OCI-LY7 (cell line): ENCODE measurements at regions not wholly inside any gene's neighbourhood (a gene's known extent, or its start where the extent isn't known, plus 50 kb on each side); places are given as distances from the start of the nearest gene placed in this dataset.

Experiments
- BruUV-seq: library from RNA; stranded (reverse); fragments of 400-500 nt; replicated peaks from 2 replicates; lab custom pipeline; 2021; lab: Mats Ljungman, UMichigan
- CTCF ChIA-PET: fragments of 300-600 bp; sonication (Branson Sonifier 250); formaldehyde crosslinking; loops from one replicate; lab custom pipeline; 2022; ENCODE audit warnings: antibody characterized with exemption; ENCODE audit not compliant: unreplicated experiment; lab: Charles Lee
- POLR2A ChIA-PET: fragments of 300-600 bp; sonication (Branson Sonifier 250); formaldehyde crosslinking; loops from one replicate; lab custom pipeline; 2022; ENCODE audit warnings: antibody characterized with exemption; lab: Charles Lee
- DNase-seq: peaks from one replicate; pipeline ENCODE4 v3.0.0-alpha.2; 2015; ENCODE audit warnings: low spot score
- H2AFZ ChIP-seq: fragments of 200-600 bp; sonication (generic), shearing (Covaris generic); 2 replicates; pipeline ENCODE4 v1.6.1; 2014; ENCODE audit warnings: mild to moderate bottlenecking, antibody characterized with exemption, low read length, moderate library complexity
- H3K27ac ChIP-seq: fragments of 200-600 bp; sonication (generic); 2 replicates; pipeline ENCODE4 v1.5.1; 2014; ENCODE audit warnings: mixed run types, low read depth, mild to moderate bottlenecking, moderate library complexity, low read length, inconsistent platforms; ENCODE audit not compliant: poor library complexity, severe bottlenecking
- H3K36me3 ChIP-seq: fragments of 200-600 bp; sonication (generic); 2 replicates; pipeline ENCODE4 v1.6.1; 2014; ENCODE audit warnings: mild to moderate bottlenecking, antibody characterized with exemption, low read length, moderate library complexity, mixed read lengths; ENCODE audit not compliant: insufficient read depth
- H3K4me1 ChIP-seq: fragments of 200-600 bp; sonication (generic); 2 replicates; pipeline ENCODE4 v1.5.1; 2014; ENCODE audit warnings: mild to moderate bottlenecking, low read length; ENCODE audit not compliant: insufficient read depth, poor library complexity, severe bottlenecking
- H3K4me2 ChIP-seq: fragments of 200-600 bp; sonication (generic); 2 replicates; pipeline ENCODE4 v1.6.1; 2014; ENCODE audit warnings: mild to moderate bottlenecking, low read length
- H3K4me3 ChIP-seq: fragments of 200-600 bp; sonication (generic); 2 replicates; pipeline ENCODE4 v1.5.1; 2014; ENCODE audit warnings: mild to moderate bottlenecking, low read depth, low read length; ENCODE audit not compliant: poor library complexity, severe bottlenecking
- H3K79me2 ChIP-seq: fragments of 200-600 bp; sonication (generic); 2 replicates; pipeline ENCODE4 v1.6.1; 2016; ENCODE audit warnings: low read depth, mild to moderate bottlenecking, low read length, moderate library complexity, mixed read lengths; ENCODE audit not compliant: insufficient read depth
- H3K9me2 ChIP-seq: fragments of 200-600 bp; sonication (generic); 2 replicates; pipeline ENCODE4 v1.6.1; 2016; ENCODE audit warnings: mild to moderate bottlenecking, low read length, mixed read lengths; ENCODE audit not compliant: insufficient read depth
- H3K9me3 ChIP-seq: fragments of 200-600 bp; sonication (generic); 2 replicates; pipeline ENCODE4 v1.6.1; 2014; ENCODE audit warnings: mild to moderate bottlenecking, mixed run types, low read length, mixed read lengths
- H4K20me1 ChIP-seq: fragments of 200-600 bp; sonication (generic); 2 replicates; pipeline ENCODE4 v1.6.1; 2014; ENCODE audit warnings: mild to moderate bottlenecking, antibody characterized with exemption, low read length, moderate library complexity, mixed read lengths; ENCODE audit not compliant: insufficient read depth
- EZH2phosphoT487 ChIP-seq: fragments of 200-600 bp; sonication (generic); IDR thresholded peaks from 2 replicates; pipeline ENCODE4 v1.6.1; 2018; ENCODE audit warnings: low read depth, borderline replicate concordance, mild to moderate bottlenecking, mixed run types, antibody characterized with exemption, low read length, moderate library complexity, mixed read lengths
- intact Hi-C: fragments of 100-400 bp; cut with micrococcal nuclease; formaldehyde crosslinking; loops from one replicate; pipeline ENCODE4 v1.10.0; 2022; ENCODE audit not compliant: unreplicated experiment
- TF ChIP-seq, protein P1 (sequence below): fragments of 200-600 bp; sonication (generic); conservative IDR thresholded peaks from 2 replicates; pipeline ENCODE4 v1.5.1; 2014; ENCODE audit warnings: mild to moderate bottlenecking, antibody characterized with exemption, low read length, moderate library complexity, mixed read lengths

DNA sequence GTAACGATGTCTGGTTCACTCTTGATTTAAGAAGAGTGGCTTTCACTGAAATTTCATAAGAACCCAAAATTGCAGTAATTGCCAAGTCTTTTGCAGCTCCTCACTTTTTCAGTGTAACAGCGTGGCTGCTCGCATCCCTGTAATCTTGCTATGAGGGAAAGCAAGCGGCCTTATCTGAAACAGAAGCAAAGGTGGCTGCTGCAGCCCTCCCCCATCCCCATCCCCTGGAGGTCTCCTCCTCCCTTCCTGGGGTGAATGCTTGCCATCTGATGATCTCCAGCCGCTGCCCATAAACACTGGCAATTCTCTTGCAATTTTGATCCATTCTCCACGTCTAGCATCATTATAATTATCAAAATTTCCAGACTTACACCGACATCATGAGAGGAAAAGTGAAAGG is 182.5 kb upstream of the ASIC2 start:
- H3K36me3 ChIP-seq: no peaks in the 10 kb centered on the region
- no peaks in the 10 kb centered on the region for H3K4me1 ChIP-seq
- no peaks in the 10 kb centered on the region for H3K9me3 ChIP-seq
- DNase-seq: no peak
- intact Hi-C loops: no loop called here
- H3K27ac ChIP-seq: no peak overlapping the region
- CTCF ChIA-PET: no interaction called here
- no TSS peak for BruUV-seq
- no peak overlapping the region for H3K4me3 ChIP-seq
- H3K79me2 ChIP-seq: no peaks in the 10 kb centered on the region
- POLR2A ChIA-PET: no interaction called here
- H3K4me2 ChIP-seq: no peak overlapping the region
- H4K20me1 ChIP-seq: no peaks in the 10 kb centered on the region
- H3K9me2 ChIP-seq: no peaks in the 10 kb centered on the region
- H2AFZ ChIP-seq: no peak overlapping the region
- no peak for TF ChIP-seq EZH2phosphoT487
- TF ChIP-seq, protein P1, sequence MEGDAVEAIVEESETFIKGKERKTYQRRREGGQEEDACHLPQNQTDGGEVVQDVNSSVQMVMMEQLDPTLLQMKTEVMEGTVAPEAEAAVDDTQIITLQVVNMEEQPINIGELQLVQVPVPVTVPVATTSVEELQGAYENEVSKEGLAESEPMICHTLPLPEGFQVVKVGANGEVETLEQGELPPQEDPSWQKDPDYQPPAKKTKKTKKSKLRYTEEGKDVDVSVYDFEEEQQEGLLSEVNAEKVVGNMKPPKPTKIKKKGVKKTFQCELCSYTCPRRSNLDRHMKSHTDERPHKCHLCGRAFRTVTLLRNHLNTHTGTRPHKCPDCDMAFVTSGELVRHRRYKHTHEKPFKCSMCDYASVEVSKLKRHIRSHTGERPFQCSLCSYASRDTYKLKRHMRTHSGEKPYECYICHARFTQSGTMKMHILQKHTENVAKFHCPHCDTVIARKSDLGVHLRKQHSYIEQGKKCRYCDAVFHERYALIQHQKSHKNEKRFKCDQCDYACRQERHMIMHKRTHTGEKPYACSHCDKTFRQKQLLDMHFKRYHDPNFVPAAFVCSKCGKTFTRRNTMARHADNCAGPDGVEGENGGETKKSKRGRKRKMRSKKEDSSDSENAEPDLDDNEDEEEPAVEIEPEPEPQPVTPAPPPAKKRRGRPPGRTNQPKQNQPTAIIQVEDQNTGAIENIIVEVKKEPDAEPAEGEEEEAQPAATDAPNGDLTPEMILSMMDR: no peak

GRCh38 chr17:33481652-33482051 is 188.6 kb upstream of the ASIC2 start:
- no peaks in the 10 kb centered on the region for H3K9me2 ChIP-seq
- ChIA-PET CTCF (no interaction called here), POLR2A (no interaction called here)
- no peak for TF ChIP-seq EZH2phosphoT487
- TF ChIP-seq, protein P1: no peak
- H3K27ac ChIP-seq: no peak overlapping the region
- H4K20me1 ChIP-seq: no peaks in the 10 kb centered on the region
- intact Hi-C loops: no loop called here
- no peak overlapping the region for H3K4me2 ChIP-seq
- no peaks in the 10 kb centered on the region for H3K79me2 ChIP-seq
- no peaks in the 10 kb centered on the region for H3K36me3 ChIP-seq
- H2AFZ ChIP-seq: no peak overlapping the region
- no TSS peak for BruUV-seq
- H3K9me3 ChIP-seq: no peaks in the 10 kb centered on the region
- no peak overlapping the region for H3K4me3 ChIP-seq
- DNase-seq: no peak
- no peaks in the 10 kb centered on the region for H3K4me1 ChIP-seq

DNA sequence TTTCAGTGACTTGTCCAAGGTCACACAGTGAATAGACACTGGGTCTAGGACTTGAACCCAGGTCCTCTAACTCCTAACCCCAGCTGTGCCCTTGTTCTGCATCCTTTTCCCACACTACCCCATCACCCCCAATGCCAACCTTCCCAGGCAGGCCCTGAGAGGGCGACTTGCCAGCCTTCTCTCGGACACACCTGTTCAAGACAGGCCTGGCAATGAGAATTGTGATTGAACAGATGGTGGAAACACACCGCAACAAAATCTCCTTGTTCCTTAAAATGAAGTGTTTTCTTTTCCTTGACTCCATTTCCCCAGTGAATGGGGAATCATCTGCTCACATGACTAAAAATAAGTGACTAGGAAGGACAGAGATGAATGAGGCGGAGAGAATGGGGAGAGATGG is 189.5 kb upstream of the ASIC2 start:
- POLR2A ChIA-PET: no interaction called here
- H3K79me2 ChIP-seq: no peaks in the 10 kb centered on the region

More for the DNA sequence above, 189.5 kb upstream of the ASIC2 start:
- no peaks in the 10 kb centered on the region for H3K9me2 ChIP-seq
- H3K4me1 ChIP-seq: no peaks in the 10 kb centered on the region
- H3K4me2 ChIP-seq: no peak overlapping the region
- no peak for DNase-seq
- H2AFZ ChIP-seq: no peak overlapping the region
- CTCF ChIA-PET: no interaction called here
- TF ChIP-seq, protein P1: no peak
- TF ChIP-seq EZH2phosphoT487: no peak
- H3K27ac ChIP-seq: no peak overlapping the region
- H4K20me1 ChIP-seq: no peaks in the 10 kb centered on the region
- H3K36me3 ChIP-seq: no peaks in the 10 kb centered on the region
- no TSS peak for BruUV-seq
- intact Hi-C loops: no loop called here
- no peaks in the 10 kb centered on the region for H3K9me3 ChIP-seq
- no peak overlapping the region for H3K4me3 ChIP-seq
